ENCODE measurements at regions not wholly inside any gene's neighbourhood (a gene's known extent, or its start where the extent isn't known, plus 50 kb on each side); places are given as distances from the start of the nearest gene placed in this dataset.

- no peaks in the 10 kb centered on the region for H3K36me3 Mint-ChIP-seq (ENCODE audit: insufficient read depth in 1 of 3, low read depth in 3 of 3)
- Histone ChIP-seq H3K4me1 (ENCODE audit: insufficient read depth, low read length) (peaks cover 7% of the 10 kb centered on the region; the same call in 1 of the 2 replicates), H3K4ac (ENCODE audit: low read depth, low read length) (no peak overlapping the region), H4K5ac (ENCODE audit: insufficient read length, low read depth, low read length) (no peak overlapping the region), H2BK120ac (ENCODE audit: low read depth, low read length, poor library complexity, severe bottlenecking) (no peak overlapping the region), H2BK12ac (ENCODE audit: insufficient read length, low read depth, low read length) (no peak overlapping the region), H3K9ac (ENCODE audit: extremely low read depth, insufficient read length, low read length) (no peak overlapping the region), H3K23ac (ENCODE audit: insufficient read length, low read depth, low read length) (no peak overlapping the region), H3K23me2 (ENCODE audit: insufficient read length, low read depth, low read length, poor library complexity, severe bottlenecking) (no peaks in the 10 kb centered on the region), H3K9me3 (ENCODE audit: control insufficient read depth, low read depth, low read length) (no peaks in the 10 kb centered on the region), H3K14ac (ENCODE audit: insufficient read depth, low read length) (no peak overlapping the region), H4K20me1 (ENCODE audit: control insufficient read depth, insufficient read depth, insufficient read length) (no peaks in the 10 kb centered on the region), H3K18ac (ENCODE audit: insufficient read length, low read depth, low read length) (peak overlapping the region; percentile 11), H3K79me1 (ENCODE audit: insufficient read depth, low read depth, low read length, poor library complexity, severe bottlenecking) (no peaks in the 10 kb centered on the region), H3K4me2 (ENCODE audit: insufficient read depth, insufficient read length, low read length) (no peak overlapping the region), H2BK20ac (ENCODE audit: low read depth, low read length, poor library complexity, severe bottlenecking) (no peak overlapping the region), H2BK5ac (ENCODE audit: insufficient read length, low read length) (no peak overlapping the region), H3K79me2 (ENCODE audit: insufficient read depth, low read length) (no peaks in the 10 kb centered on the region), H3T11ph (ENCODE audit: low read length) (no peak overlapping the region), H4K91ac (ENCODE audit: insufficient read length, low read depth, low read length) (no peak overlapping the region), H2AK5ac (ENCODE audit: insufficient read length, low read length) (no peak overlapping the region), H4K8ac (replicated peaks; ENCODE audit: insufficient read length, low read depth, low read length) (no peak overlapping the region), H3K27me3 (ENCODE audit: insufficient read depth, low read length) (no peaks in the 10 kb centered on the region), H3K27ac (ENCODE audit: insufficient read length, low read depth, low read length) (no peak overlapping the region), H2AFZ (ENCODE audit: low read length) (no peak overlapping the region), H3K56ac (ENCODE audit: insufficient read length, low read depth, low read length) (no peak overlapping the region), H2BK15ac (ENCODE audit: low read depth, low read length) (no peak overlapping the region)
- H3K9me3 Mint-ChIP-seq = no peaks in the 10 kb centered on the region
- peak overlapping the region in 1 of 3 experiments; percentile 33; a peak in 1 of 7 replicates for H3K27ac Mint-ChIP-seq
- H3K4me1 Mint-ChIP-seq = peaks cover 12 to 14% of the 10 kb centered on the region in 2 experiments
- TF ChIP-seq CTCF (conservative IDR thresholded peaks at IDR 0.05) = no peak
- no peak overlapping the region for H3K4me3 Mint-ChIP-seq
- no peak for DNase-seq
- no CpG with 5 or more reads among the region's 6 CpGs for WGBS (ENCODE audit: extremely low coverage, insufficient read length, low lambda C conversion rate)
- no peaks in the 10 kb centered on the region; the same call in none of the 2 replicates for H3K27me3 Mint-ChIP-seq (ENCODE audit: low read depth)
Measured at GRCh38 chr21:36646645-36647044, 52.3 kb upstream of the SIM2 start.
